RWPE1 (cell line): ENCODE measurements at regions not wholly inside any gene's neighbourhood (a gene's known extent, or its start where the extent isn't known, plus 50 kb on each side); places are given as distances from the start of the nearest gene placed in this dataset.

Source experiments
- CTCF ChIA-PET: fragments of 350-600 bp; sonication (Branson Sonifier 250); formaldehyde crosslinking; extraction: SDS; loops from one replicate; lab custom pipeline; 2021; lab: Yijun Ruan, JAX
- POLR2A ChIA-PET: fragments of 400-600 bp; formaldehyde crosslinking; extraction: SDS; loops from one replicate; lab custom pipeline; 2020; ENCODE audit warnings: antibody characterized with exemption; ENCODE audit not compliant: low non-redundant PET; lab: Yijun Ruan, JAX
- DNase-seq: peaks from one replicate; pipeline ENCODE4 v3.0.0; 2012; ENCODE audit warnings: low spot score
- H3K27ac ChIP-seq: fragments of 450-650 bp; 2 replicates; pipeline ENCODE4 v1.5.1; 2017
- TF ChIP-seq, protein P1 (sequence below): fragments of 450-650 bp; conservative IDR thresholded peaks from 2 replicates; pipeline ENCODE4 v1.5.1; 2017; ENCODE audit warnings: low read depth, mild to moderate bottlenecking

DNA sequence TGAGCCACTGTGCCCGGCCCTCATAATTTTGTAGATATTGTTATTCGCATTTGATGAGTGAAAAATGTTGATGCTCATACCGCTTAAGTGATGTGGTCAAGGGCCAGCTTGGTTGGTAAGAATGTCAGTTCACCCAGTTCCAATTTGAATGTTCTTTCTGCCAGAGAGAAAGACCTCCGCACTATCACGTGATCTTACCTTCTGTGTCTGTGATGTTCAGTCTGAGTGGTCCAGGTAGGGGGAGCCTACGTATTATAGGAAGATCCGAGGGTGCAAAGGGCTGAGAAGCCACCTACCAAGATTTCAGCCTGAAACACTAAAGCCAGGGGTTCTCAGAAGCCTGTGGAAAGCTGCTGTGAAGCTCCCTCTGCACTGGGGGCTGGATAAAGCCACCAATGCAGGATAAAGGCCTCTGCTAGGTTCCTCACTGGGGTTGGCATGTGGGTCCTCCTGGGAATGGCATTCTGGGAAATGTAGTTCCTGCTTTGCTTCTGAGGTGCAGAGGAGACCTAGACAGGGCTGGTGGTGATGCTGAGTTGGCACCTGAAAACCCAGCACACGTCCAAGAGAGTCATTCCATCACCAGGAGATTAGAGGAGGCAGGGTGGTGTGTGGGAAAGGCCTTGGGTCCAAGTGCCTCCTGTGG is 64.7 kb upstream of the AOAH start:
- ChIA-PET CTCF (interaction anchor here (1.0 kb wide), 1 partner anchor 302 kb away, joined by 3 read pairs; no protein-coding TSS in a partner anchor), POLR2A (interaction anchor here (0.6 kb wide), 1 partner anchor 372 kb away, joined by 3 read pairs; no protein-coding TSS in a partner anchor)
- TF ChIP-seq, protein P1, sequence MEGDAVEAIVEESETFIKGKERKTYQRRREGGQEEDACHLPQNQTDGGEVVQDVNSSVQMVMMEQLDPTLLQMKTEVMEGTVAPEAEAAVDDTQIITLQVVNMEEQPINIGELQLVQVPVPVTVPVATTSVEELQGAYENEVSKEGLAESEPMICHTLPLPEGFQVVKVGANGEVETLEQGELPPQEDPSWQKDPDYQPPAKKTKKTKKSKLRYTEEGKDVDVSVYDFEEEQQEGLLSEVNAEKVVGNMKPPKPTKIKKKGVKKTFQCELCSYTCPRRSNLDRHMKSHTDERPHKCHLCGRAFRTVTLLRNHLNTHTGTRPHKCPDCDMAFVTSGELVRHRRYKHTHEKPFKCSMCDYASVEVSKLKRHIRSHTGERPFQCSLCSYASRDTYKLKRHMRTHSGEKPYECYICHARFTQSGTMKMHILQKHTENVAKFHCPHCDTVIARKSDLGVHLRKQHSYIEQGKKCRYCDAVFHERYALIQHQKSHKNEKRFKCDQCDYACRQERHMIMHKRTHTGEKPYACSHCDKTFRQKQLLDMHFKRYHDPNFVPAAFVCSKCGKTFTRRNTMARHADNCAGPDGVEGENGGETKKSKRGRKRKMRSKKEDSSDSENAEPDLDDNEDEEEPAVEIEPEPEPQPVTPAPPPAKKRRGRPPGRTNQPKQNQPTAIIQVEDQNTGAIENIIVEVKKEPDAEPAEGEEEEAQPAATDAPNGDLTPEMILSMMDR = no peak
- no peak overlapping the region for H3K27ac ChIP-seq
- no peak for DNase-seq

DNA sequence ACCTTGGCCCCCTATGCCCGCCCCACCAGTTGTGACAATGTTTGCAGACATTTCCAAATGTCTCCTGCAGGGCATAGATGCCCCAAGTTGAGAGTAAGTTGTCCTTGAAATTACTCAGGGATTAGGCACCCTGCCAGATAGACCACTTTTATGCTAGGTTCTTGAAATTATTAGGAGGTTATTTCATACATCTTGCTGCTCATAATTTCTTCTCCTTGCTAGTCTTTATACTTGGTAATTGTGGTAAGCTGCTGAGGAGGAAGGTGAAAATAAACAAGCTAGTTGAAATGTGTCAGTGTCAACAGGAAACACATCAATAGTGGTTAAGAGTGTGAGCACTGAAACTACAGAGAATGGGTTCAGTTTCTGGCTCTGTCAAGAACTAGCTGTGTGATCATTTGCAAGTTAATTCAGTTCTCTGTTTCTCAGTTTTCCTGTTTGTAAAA is 63.7 kb upstream of the AOAH start:
- no peak overlapping the region for H3K27ac ChIP-seq
- ChIA-PET CTCF (no interaction called here), POLR2A (no interaction called here)
- TF ChIP-seq, protein P1 = no peak
- no peak for DNase-seq

- no peak overlapping the region for H3K27ac ChIP-seq
- POLR2A ChIA-PET = interaction anchor here (0.5 kb wide), 1 partner anchor 32 kb away, joined by 3 read pairs; no protein-coding TSS in a partner anchor
- CTCF ChIA-PET = no interaction called here
- DNase-seq = peak; percentile 9
- TF ChIP-seq, protein P1 = no peak
Observed at GRCh38 chr7:36784991-36785940, 61.0 kb upstream of the AOAH start.

DNA sequence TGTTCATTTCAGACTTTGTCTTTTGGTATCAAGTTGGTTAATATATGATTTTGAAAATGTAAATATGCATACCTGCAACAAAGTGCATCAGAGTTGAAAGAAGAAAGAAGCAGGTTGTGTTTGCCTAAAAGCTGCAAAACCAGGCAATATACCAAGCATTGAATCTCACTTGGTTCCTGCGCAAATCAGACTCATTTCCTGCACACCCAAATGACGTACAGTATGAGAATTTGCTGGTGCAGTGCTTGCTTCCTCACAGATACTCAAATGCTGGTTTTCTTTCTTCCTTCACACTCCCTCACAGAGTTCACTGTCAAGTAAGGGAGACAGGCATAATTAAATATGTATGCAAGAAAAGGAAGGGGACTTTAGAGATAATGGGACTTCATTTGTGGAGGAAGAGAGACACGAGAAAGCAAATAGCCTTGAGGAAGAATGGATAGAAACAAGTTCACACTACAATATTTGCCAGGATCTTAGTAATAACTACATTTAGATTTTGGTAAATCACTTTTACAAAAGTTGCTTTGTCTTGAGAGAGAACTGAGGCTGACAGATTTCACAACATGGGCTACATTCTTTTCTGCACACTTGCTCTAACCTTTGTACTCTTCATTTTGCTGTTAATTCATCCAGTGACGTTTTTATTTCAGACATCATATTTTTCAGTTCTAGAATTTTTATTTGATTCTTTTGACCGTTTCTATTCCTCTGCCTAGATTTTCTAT is 56.9 kb upstream of the AOAH start:
- H3K27ac ChIP-seq = no peak overlapping the region
- no peak for DNase-seq
- CTCF ChIA-PET = no interaction called here
- POLR2A ChIA-PET = no interaction called here
- TF ChIP-seq, protein P1 = no peak

DNA sequence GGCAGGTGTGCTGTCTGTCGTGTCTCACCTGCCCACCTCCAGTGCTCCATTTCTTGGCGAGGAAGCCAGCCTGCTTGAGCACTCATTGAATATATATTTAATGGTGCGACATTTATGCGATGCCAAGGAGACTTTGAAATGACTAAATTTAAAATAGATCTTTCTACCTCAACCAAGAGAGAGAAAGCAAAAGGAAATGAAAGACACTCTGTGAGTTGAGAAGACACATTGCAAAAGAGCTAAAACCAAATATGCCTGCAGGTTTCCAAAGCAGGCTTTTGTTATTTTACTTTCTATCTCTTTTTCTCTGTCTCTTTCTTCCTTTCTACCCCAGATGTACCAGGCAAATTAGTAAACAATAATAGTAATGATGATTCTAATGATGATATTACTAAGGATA is 53.6 kb upstream of the AOAH start:
- TF ChIP-seq, protein P1 = no peak
- CTCF ChIA-PET = no interaction called here
- no peak for DNase-seq
- POLR2A ChIA-PET = no interaction called here
- no peak overlapping the region for H3K27ac ChIP-seq

- H3K27ac ChIP-seq = no peak overlapping the region
- POLR2A ChIA-PET = no interaction called here
- no peak for DNase-seq
- TF ChIP-seq, protein P1 = no peak
- CTCF ChIA-PET = no interaction called here
Observed at GRCh38 chr7:36777062-36777461, 52.8 kb upstream of the AOAH start.
